Osteocyte (in vitro differentiated cells): ENCODE measurements at regions not wholly inside any gene's neighbourhood (a gene's known extent, or its start where the extent isn't known, plus 50 kb on each side); places are given as distances from the start of the nearest gene placed in this dataset.

Experiments
- DNase-seq: peaks from one replicate; pipeline ENCODE4 v3.0.0; 2021; ENCODE audit warnings: mixed read lengths; ENCODE audit not compliant: unreplicated experiment; ENCODE audit errors: extremely low spot score
- H3K27ac Mint-ChIP-seq: one replicate; pipeline ENCODE4 v1.8.0; 2021; ENCODE audit warnings: mild to moderate bottlenecking, mixed read lengths; ENCODE audit not compliant: unreplicated experiment
- H3K27me3 Mint-ChIP-seq: one replicate; pipeline ENCODE4 v1.8.0; 2021; ENCODE audit warnings: mixed read lengths; ENCODE audit not compliant: unreplicated experiment
- H3K36me3 Mint-ChIP-seq: one replicate; pipeline ENCODE4 v1.8.0; 2021; ENCODE audit warnings: mixed read lengths; ENCODE audit not compliant: unreplicated experiment
- H3K4me1 Mint-ChIP-seq: one replicate; pipeline ENCODE4 v1.8.0; 2021; ENCODE audit warnings: mixed read lengths; ENCODE audit not compliant: unreplicated experiment
- H3K4me3 Mint-ChIP-seq: one replicate; pipeline ENCODE4 v1.8.0; 2021; ENCODE audit warnings: mild to moderate bottlenecking, moderate library complexity, mixed read lengths; ENCODE audit not compliant: unreplicated experiment
- H3K9me3 Mint-ChIP-seq: one replicate; pipeline ENCODE4 v1.8.0; 2021; ENCODE audit warnings: mixed read lengths; ENCODE audit not compliant: unreplicated experiment
- CTCF ChIP-seq: fragments of 200-600 bp; sonication (generic); IDR thresholded peaks from 2 replicates; pipeline ENCODE4 v1.5.0; 2021; ENCODE audit warnings: antibody characterized with exemption, mild to moderate bottlenecking, moderate library complexity

GRCh38 chr10:105950410-105950809 lies 1214.1 kb downstream of the SORCS1 start:
- Mint-ChIP-seq H3K9me3 (no peaks in the 10 kb centered on the region), H3K4me3 (no peak overlapping the region), H3K4me1 (no peaks in the 10 kb centered on the region), H3K36me3 (no peaks in the 10 kb centered on the region), H3K27ac (no peak overlapping the region), H3K27me3 (no peaks in the 10 kb centered on the region)
- TF ChIP-seq CTCF = peak; percentile 81
- DNase-seq = no peak

GRCh38 chr10:105949721-105950120 lies 1214.8 kb downstream of the SORCS1 start:
- Mint-ChIP-seq H3K4me3 (no peak overlapping the region), H3K9me3 (no peaks in the 10 kb centered on the region), H3K36me3 (no peaks in the 10 kb centered on the region), H3K27me3 (no peaks in the 10 kb centered on the region), H3K4me1 (no peaks in the 10 kb centered on the region), H3K27ac (no peak overlapping the region)
- TF ChIP-seq CTCF = no peak
- no peak for DNase-seq

GRCh38 chr10:105925045-105925785 lies 1239.3 kb downstream of the SORCS1 start:
- DNase-seq = no peak
- H3K4me1 Mint-ChIP-seq = no peaks in the 10 kb centered on the region
- no peaks in the 10 kb centered on the region for H3K27me3 Mint-ChIP-seq
- no peak overlapping the region for H3K27ac Mint-ChIP-seq
- H3K4me3 Mint-ChIP-seq = no peak overlapping the region
- H3K9me3 Mint-ChIP-seq = peaks cover 37% of the 10 kb centered on the region
- no peak for TF ChIP-seq CTCF
- H3K36me3 Mint-ChIP-seq = no peaks in the 10 kb centered on the region

GRCh38 chr10:105921348-105921747 lies 1243.2 kb downstream of the SORCS1 start:
- no peak for TF ChIP-seq CTCF
- DNase-seq = no peak
- Mint-ChIP-seq H3K36me3 (no peaks in the 10 kb centered on the region), H3K4me3 (no peak overlapping the region), H3K27me3 (no peaks in the 10 kb centered on the region), H3K9me3 (peaks cover 34% of the 10 kb centered on the region), H3K27ac (no peak overlapping the region), H3K4me1 (no peaks in the 10 kb centered on the region)

GRCh38 chr10:105914432-105914831 lies 1250.1 kb downstream of the SORCS1 start:
- no peak for TF ChIP-seq CTCF
- H3K27me3 Mint-ChIP-seq = no peaks in the 10 kb centered on the region
- DNase-seq = no peak
- H3K36me3 Mint-ChIP-seq = no peaks in the 10 kb centered on the region
- H3K9me3 Mint-ChIP-seq = peaks cover 27% of the 10 kb centered on the region
- no peak overlapping the region for H3K4me3 Mint-ChIP-seq
- H3K4me1 Mint-ChIP-seq = no peaks in the 10 kb centered on the region
- H3K27ac Mint-ChIP-seq = no peak overlapping the region
